ENCODE measurements at regions not wholly inside any gene's neighbourhood (a gene's known extent, or its start where the extent isn't known, plus 50 kb on each side); places are given as distances from the start of the nearest gene placed in this dataset.

DNA sequence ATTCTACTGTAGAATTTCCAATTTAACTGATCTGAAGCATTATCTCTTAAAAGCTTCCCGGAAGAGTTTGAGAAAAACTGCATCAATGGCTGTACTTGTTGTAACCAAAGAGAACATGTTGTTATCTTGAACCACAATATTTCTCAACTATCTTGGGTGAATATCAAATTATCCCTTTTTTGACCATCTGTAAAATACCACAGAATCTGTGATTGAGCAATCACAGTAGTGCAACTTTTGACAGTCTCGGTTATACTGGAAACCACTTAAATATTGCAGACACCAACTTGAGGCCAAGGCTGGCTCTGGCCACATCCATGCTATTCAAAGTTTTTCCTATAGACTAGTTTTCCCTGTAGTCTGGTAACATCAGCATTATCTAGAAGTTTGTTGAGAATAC lies 842.8 kb upstream of the EPHA6 start (continued):
- TF ChIP-seq CTBP2 (IDR thresholded peaks at IDR 0.05; ENCODE audit: borderline replicate concordance, insufficient read depth, insufficient read length, low read length), result no peak
- no peak for TF ChIP-seq KDM5A (IDR thresholded peaks at IDR 0.05; ENCODE audit: low read length)
- TF ChIP-seq SP4 (IDR thresholded peaks at IDR 0.05; ENCODE audit: low read length), result no peak
- TF ChIP-seq, protein P1, sequence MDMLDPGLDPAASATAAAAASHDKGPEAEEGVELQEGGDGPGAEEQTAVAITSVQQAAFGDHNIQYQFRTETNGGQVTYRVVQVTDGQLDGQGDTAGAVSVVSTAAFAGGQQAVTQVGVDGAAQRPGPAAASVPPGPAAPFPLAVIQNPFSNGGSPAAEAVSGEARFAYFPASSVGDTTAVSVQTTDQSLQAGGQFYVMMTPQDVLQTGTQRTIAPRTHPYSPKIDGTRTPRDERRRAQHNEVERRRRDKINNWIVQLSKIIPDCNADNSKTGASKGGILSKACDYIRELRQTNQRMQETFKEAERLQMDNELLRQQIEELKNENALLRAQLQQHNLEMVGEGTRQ (IDR thresholded peaks at IDR 0.05; ENCODE audit: low read length), result no peak
- TF ChIP-seq YY1 (IDR thresholded peaks at IDR 0.05; ENCODE audit: low read depth, low read length), result no peak

Measured in H1 (cell line).